GM19324 (cell line): ENCODE measurements at regions not wholly inside any gene's neighbourhood (a gene's known extent, or its start where the extent isn't known, plus 50 kb on each side); places are given as distances from the start of the nearest gene placed in this dataset.

Source experiments
- ATAC-seq: cut with Tn5 transposase; IDR thresholded peaks from one replicate; pipeline ENCODE4 v1.9.1; 2021; ENCODE audit warnings: mild to moderate bottlenecking, moderate library complexity; ENCODE audit not compliant: unreplicated experiment, low FRiP score

DNA sequence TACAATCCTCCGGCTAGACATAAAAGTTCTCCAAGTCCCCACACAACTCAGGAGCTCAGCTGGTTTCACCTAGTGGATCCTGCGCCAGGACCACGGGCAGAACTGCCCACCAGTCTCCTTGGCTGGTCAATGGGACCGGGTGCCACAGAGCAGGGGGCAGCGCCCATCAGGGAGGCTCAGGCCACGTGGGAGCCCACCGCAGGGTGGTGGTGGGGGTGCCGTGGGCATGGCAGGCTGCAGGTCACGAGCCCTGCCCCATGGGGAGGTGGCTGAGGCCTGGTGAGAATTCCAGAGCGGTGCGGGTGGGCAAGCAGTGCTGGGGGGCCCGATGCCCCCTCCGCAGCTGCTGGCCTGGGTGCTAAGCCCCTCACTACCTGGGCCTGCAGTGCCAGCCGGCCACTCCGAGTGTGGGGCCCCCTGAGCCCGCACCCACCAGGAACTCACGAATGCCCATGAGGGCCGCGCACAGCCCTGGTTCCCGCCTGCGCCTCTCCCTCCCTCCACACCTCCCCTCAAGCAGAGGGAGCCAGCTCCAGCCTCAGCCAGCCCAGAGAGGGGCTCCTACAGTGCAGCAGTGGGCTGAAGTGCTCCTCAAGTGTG lies 1091.9 kb upstream of the TENM4 start:
- ATAC-seq, result no peak

DNA sequence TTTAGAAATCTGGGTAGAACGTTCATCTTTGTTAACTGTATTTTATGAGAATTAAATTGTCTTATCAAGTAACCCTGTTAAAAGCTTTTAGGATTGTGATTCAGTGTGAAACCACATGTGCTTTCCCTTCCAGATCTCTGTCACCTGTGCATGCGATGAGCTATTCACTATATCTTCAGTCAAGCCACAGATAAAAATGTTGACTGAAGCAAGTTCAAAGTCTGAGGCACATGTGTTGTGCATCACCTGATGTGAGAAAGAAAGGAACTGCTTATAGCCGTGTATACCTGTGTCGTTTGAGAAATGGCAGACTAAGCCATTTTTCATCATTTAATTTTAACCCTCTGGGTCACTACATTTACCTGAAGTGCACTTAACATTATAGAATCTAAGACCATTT lies 1088.9 kb upstream of the TENM4 start:
- ATAC-seq, result no peak

DNA sequence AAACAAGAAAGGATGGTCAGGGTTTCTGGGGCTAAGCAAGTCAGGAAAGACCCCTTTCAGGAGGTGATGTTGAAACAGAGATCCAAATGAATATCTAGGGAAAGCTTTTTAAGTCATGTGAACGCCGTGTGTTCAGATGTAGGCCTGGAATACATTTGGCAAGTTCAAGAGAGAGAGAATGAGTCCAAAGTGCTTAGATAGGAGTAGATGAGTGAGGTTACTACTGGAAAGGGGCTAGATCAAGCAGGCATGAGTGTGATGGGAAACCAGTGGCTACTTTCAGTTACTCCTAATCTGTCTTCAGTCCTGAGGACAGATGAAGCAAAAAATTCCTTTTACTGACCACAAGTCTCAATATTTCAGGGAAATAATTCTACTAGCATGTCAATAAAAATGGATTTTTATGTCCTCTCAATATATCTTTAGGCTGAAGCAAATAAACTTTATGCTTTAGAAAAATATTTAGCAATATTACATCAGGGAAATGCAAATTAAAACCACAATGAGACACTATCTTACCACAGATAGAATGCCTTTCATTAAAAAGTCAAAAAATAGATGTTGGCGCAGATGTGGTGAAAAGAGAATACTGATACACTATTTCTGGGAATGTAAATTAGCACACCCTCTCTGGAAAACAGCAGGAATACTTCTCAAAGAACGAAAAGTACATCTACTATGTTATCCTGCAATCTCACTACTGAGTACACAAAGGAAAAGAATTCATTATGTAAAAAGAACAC lies 1085.0 kb upstream of the TENM4 start:
- no peak for ATAC-seq

DNA sequence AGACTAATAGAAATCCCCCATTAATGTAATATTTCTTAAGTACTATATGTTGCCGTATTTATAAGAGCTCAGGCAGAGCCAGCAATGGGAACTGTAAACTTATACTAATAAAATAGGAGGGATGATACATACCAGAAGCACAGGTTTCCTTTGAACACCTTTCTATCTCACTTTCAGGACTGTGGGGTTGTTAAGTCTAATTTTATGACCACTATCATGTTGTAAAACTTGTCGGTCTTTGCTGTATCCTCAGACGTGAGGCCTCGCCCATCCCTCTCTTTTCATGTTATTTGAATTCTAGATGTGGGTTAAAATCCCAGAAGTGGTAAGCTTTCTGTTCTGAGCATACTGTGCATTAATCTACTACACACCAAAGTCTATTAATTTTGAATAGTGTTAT lies 1083.5 kb upstream of the TENM4 start:
- no peak for ATAC-seq

DNA sequence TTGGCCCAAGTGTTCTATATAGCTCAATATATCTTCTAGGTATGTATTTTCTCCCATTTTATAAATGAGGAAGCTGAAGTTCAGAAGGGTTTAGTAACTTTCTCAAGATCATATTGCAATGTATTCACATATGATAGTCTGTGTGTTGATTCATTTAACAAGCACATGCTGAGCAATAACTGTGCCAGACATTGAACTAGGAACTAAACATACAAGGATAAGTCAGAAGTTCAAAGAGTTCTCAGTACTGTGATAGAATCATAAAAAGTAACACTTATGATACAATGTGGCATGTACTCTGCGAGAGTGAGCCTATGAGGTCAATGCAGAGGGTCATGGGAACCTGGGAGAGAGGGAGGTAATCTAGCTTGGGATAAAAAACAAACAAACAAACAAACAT lies 1082.2 kb upstream of the TENM4 start:
- no peak for ATAC-seq

DNA sequence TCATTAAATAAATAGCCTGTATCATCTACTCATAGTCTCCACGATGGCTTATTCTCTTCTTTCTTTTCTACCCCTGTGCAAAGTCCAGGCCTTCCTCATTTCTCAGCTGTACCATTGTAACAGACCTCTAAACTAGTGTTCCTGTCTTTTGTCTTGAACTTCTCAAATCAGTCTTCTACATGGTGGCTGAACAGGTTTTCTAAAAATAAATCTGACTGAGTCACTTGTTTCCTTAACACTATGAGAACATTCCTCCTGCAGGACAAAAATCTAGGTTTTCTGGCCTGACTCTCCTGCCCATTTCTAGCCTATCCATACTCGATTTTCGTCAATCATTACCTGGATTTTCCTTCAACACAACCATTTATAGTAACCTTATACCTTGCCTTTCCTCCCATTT lies 1080.8 kb upstream of the TENM4 start:
- ATAC-seq, result no peak

DNA sequence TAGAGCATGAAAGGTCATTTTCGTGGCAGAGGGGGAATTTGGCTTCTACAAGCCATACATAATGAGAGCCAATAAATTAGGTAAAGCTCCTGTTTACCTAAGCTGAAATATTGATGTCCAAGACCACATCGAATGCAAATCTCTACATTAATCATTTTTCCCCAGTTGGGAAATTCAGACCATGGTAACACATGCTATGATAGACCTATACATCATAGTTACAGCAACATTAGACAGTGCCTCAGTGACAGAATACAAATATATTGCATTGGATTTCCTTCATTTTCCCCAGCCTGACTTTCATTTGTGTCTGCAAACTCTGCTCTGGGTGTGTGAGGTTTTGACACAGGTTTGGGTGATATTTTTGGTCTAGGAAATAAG lies 1079.7 kb upstream of the TENM4 start:
- ATAC-seq, result no peak

DNA sequence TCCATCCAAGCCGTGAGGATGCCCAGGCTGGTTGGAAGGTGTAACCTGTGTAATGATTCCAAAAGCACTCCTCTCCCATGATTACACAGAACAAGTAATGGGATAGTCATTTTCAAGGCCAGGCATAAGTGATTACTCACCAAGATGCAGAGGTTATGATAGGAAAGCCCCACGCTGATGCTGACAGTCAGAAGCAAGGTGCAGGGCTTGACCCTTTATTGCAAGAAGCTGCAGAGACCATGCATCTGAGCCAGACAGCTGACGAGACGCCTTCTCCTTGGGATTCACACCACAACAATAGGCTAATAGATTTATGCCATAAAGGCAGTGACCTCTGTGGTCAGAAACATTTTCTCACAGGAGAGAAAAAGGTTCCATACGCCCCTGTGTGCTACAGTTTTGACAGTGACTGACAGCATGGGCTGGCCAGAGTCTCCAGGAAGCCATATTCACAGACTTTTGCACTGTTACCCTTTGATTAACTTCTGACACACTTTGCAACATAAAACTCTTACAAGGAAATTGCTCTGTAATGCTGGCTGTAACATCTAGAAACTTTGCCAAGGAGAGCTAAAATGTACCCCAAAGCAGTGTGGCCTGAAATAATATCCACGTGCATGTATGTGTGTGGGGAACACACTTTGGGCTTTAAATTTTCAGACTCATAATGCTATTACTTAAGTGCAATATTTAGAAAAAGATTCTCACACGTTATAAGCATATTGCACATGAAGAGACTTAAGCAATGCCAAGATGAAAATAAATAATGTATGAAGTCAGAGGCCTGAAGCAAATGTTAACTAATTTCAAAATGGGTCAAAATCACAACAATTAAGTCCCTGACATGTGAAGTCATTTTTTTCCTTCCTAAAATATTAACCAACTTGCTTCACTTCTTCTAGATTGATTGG lies 1079.0 kb upstream of the TENM4 start:
- no peak for ATAC-seq

DNA sequence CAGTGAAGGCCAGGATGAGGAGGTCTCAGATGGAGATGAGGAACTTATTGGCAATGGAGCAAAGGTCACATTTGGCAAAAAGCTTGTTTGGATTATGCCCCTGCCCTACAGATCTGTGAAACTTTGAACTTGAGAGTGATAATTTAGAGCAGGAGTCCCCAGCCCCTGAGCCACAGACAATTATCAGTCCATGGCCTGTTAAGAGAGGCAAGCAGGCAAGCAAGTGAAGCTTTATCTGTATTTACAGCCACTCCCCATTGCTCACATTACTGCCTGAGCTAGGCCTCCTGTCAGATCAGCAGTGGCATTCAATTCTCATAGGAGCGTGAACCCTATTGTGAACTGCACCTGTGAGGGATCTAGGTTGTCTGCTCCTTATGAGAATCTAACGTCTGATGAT lies 1076.9 kb upstream of the TENM4 start:
- no peak for ATAC-seq

DNA sequence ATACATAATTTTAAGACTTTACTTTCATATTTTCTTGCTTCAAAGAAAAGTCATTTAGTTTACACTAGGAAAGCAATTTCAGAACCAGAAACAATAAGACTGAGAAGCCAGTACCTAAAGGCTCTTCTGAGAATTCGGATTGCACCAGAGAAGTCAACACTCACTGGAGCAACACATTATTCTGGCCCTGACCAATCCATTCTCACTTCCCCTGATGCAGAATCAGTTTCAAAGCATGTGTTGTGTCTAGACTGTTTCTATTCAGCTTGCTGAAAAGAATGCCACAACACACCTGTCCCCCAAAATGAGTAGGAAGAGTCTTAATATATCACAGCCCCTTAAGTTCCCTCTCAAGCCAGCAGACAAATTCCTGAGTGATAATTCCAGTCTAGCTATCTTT lies 1074.3 kb upstream of the TENM4 start:
- ATAC-seq, result no peak

DNA sequence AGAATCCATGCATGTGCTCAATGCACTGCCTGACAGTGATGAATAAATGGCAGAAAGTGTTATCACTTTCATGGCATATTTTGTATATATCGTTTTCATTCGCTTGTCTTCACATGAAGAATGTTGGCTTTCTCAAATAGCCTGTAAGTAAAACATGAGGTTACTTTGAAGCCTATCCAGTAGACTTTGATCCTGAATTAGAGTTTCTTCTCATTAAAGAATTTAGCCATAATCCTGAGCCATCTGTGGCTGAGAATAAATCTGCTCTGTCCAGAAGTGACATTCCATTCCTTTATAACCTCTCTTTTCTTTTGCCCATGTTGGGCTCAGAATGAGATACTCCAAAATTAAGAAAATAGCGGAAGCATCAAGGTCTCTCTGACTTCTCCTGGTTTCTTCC lies 1071.7 kb upstream of the TENM4 start:
- ATAC-seq, result no peak

DNA sequence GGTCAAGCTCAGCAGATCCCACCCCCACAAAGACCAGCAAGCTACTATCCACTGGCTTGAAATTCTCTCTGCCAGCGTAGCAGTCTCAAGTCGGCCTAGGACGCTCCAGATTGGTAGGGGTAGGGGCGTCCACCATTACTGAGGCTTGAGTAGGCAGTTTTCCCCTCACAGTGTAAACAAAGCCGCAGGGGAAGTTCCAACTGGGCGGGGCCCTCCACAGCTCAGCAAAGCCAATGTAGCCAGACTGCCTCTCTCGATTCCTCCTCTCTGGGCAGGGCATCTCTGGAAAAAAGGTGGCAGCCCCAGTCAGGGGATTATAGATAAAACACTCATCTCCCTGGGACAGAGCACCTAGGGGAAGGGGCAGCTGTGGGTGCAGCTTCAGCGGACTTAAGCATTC lies 1064.9 kb upstream of the TENM4 start:
- no peak for ATAC-seq

DNA sequence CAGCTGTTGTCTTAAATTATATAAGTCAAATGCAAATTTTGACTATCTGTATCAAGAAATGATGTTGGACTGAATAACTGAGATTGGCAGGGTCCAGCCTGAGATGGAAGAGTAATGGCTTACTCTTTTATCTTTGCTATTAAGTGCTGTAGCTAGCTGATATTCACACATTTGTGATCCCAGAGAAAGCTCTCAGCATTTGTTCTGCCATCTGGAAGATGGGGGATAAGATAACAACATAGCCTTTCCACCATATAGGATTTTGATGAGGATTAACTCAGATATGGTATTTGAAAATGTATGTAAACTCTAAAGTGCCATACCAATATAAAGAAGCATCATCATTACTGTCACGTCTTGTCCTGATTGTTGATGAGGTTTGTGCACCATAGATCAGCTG lies 1063.2 kb upstream of the TENM4 start:
- ATAC-seq, result no peak

DNA sequence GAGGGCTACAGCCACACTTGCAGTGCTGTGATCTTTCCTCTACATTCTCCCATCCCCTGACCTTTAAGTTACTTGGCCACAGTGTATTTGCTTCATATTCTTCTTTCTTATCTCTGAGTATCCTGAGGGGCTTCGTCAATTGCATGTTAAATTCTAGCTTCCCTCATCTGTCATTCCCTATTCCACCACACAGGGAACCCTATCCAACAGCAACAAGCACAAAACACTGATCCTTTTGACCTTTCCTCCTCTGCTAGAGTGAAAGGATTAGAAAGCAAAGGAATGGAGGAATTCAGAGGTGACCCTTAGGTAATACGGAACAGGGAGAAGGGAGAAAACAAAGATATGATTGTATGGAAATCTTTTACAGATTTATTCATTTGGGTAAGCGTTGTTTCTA lies 1061.7 kb upstream of the TENM4 start:
- ATAC-seq, result no peak

DNA sequence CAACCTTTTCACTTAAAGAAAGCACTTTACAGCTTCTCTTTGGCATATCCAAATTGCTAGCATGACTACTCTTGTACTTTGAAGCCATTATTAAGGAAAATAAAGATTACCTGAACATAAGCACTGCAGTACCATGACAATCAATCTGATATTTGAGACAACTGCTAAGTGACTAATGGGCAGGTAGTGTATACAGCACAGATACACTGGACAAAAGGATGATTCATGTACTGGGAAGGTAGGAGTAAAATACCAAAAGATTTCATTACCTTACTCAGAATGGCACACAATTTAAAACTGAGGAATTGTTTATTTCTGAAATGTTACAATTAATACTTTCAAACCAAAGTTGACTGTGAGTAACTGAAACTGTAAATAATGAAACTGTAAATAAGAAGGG lies 1054.3 kb upstream of the TENM4 start:
- no peak for ATAC-seq

DNA sequence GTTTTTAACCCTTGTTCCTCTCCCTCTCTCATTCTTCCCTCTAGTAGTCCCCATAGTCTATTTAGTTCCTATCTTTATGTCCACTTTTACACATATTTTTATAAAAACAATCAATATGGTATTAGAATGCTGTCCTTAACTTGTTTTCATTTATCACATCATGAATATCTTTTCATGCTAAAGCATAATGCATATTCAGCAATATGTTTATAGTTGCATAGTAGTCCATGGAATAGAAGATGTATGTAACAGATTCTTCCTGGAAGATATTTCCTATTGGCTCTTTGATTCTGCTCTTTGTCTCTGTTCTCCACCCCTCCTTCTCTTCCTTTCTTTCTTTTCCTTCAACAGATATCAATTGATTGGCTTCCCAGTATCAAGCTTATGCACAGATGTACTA lies 1047.1 kb upstream of the TENM4 start:
- no peak for ATAC-seq

DNA sequence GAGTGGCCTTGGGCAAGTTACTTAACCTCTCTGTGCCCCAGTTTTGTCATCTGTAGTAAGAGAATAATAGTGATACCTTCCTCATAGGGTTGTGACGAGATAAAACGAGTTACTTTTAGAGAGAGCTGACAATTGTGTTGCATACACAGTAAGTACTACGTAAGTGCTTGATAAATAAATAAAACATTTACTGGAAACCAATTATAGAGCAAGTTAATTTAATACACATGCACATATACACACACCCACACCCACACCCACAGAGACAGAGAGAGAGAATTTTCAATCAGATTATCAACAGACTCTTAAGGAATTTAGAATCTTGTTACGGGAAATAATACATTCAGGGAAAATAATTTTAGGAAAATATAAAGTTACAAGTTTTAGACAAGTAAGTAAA lies 1045.8 kb upstream of the TENM4 start:
- ATAC-seq, result no peak

DNA sequence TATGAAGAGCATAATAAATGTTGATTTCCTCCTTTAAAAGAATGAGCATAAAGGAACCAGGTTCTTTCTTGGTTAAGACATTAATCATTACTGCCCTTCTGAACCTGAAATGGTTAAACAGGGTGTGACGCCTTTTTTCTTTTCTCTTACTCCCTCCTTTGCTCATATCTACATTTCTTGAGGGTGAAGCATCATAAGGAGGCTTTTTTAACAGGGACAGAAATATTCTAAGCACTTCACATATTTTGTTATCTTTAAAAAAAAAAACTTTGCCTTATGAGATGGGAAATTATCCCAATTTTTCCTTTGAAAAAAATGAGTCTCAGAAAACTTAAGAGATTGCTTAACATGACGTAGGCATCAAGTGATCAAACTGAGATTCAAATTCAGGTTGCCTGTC lies 1036.3 kb upstream of the TENM4 start:
- no peak for ATAC-seq

DNA sequence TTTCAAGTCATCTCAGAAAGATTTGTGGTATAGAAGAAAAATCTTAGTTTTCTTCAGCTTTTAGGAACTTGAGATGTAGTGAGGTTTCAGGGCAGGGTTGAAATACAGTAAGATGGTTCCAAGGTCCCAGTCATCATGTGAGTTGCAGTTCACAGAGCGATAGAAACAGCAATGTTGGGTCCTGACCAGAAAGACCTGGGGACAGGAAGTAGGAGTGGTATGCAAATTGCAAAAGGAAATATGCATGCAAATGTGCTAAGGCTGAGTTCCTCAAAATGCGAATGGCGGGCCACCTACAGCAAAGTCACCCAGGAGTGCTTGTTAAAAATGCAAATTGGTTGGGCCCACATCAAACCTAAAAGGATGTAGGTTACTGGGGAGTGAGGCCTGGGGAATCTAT lies 1032.7 kb upstream of the TENM4 start:
- ATAC-seq, result no peak

DNA sequence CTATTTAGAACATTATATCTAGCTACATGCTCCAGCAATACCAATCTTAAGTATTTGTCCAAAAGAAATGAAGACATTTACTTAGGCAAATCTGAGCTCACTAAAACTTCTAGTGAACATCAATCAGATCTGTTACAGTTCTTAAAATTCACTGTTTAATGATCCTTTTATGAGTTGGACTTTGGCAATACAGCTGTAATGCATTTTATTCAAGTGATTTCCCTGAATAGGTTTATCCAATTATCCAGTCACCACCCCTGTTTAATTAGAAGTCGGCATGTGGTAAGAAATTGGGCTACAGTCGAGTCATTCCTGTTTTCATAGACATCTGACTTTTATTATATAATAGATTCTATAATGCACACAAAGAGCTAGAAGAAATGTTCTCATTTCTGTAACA lies 1029.0 kb upstream of the TENM4 start:
- ATAC-seq, result no peak

DNA sequence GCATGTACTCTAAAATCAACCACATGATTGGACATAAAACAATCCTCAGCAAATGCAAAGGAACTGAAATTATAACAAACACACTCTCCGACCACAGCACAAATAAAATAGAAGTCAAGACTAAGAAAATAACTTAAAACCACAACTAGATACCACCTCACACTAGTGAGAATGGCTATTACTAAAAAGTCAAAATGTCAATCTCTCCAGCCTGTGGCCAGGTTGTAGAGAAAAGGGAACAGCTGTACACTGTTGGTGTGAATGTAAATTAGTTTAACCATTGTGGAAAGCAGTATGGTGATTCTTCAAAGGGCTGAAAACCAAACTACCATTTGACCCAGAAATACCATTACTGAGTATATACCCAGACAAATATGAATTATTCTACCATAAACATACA lies 1025.7 kb upstream of the TENM4 start:
- no peak for ATAC-seq

DNA sequence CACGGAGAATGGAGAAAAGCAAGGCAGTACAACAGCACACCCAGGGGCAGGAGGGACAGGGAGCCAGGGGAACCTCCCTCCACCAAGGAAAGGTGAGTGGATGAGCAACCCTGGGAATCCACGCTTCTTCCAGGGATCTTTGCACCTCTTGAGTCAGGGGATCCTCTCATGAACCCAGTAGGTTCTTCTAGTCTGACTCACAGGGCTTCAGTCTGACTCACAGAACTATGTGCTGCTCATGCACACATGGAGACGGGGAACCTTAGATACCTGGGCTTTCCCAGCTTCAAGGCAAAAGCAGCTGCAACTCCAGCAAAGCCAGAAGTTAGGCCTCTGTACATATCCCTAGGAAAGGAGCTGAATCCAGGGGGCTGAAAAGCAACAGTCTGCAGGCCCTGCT lies 1021.4 kb upstream of the TENM4 start:
- ATAC-seq, result no peak
